Endometrial microvascular endothelial cells (primary cell): ENCODE measurements at regions not wholly inside any gene's neighbourhood (a gene's known extent, or its start where the extent isn't known, plus 50 kb on each side); places are given as distances from the start of the nearest gene placed in this dataset.

Experiments used
- in situ Hi-C: cut with HindIII; loops from 2 replicates; pipeline ENCODE4 v1.10.0; 2017; ENCODE audit warnings: low sequenced_read_pairs, low pct_unique_long_range_greater_than_20kb; ENCODE audit errors: inconsistent ontology term

DNA sequence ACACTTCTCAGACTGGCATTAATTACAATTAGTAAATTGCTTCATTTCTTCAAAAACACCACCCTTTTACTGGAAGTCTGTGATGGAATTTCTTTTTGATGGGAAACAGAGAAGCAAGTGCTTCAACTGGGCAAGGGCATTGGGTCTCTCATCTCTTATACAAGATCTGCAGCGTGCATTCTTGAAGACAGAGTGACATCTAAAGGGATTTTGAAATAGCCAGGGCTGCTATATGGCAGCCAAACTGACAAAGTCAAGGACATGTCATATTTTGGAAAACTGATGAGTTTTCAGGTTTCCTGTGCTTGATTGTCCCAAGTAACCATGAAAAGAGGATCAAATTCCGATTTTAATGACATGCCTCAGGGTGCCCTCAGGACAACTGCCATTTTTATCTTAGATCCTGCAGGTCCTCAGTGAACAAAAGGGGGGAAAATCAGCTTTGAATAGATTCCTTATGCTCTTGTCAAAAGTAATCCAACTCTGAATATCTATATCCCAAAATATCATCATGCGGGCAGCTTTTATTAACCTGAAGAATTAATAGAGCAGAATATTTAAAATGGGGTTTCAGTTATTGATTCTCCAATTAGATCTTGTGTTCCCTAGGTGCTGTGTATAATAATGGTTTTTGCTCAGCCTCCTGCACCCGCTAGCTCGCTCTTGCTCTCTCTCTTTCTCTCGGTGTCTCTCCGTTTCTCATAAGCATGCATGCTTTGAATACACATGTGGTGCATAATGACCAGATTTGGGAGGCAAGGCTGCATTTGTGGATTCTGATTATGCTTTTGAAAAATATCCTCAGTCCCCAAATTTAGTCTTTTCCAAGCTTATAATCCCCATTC lies 221.8 kb downstream of the TTLL7 start:
- in situ Hi-C loops = no loop called here

DNA sequence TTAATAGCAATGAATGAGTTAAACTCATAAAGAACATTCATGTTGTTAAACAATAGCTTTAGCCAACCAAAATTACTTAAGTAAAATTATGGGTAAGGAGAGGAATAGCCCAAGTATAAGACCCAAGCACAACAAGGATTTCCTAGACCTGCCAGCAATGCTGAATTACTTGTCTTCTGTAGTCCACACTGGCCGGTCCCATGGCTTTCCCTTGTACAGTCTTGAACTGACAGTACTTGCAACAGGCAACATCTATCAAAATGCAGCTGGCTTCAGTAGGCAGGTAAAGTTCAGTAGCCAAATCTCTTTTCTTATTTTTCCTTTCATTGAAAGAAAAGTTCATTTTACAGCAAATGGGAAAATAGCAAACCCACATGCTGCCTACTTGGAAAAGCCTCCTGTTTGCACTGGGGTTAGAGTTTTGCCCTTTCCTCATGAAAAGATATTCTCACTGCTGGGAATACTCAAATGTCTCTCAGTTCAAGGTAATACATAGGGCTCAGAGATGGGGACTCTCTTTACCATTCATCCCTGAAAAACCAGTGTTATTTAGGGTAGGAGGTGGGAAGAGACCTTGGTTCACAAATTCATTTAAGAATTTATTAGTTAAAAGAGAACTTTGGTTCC lies 222.8 kb downstream of the TTLL7 start:
- in situ Hi-C loops = no loop called here

DNA sequence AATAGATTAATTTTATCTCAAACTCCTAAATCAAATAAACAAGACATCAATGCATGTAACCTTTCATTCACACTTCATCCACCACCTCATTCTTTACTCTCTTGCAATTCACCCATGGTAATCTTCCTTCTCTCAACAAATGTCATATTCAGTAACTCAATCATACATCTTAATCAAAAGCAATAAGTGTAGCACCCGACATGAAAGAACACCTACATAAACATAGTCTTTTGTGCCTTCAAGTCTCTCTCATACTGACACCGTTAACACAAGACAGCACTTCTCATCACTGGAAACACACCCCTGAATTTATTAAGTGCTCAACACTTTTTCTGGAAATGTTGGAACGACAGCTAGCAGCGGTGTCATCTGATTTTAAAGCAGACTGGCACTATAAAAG lies 225.9 kb downstream of the TTLL7 start:
- in situ Hi-C loops = no loop called here

DNA sequence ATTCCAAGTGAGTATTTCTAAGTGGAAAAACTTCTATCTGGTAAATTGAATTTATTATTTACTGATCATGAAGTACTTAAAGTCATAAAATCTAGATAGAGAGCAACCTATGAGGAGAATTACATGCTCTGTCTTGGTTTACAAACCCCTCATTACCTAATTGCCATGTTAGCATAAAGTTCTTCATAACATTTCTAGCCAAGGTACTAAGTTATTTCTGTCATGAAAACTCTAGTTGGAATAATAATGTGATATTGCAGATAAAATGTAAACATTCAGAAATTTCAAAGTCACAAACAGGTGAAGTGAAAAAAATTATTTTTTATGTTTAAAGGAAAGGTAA lies 228.6 kb downstream of the TTLL7 start:
- in situ Hi-C loops = no loop called here

DNA sequence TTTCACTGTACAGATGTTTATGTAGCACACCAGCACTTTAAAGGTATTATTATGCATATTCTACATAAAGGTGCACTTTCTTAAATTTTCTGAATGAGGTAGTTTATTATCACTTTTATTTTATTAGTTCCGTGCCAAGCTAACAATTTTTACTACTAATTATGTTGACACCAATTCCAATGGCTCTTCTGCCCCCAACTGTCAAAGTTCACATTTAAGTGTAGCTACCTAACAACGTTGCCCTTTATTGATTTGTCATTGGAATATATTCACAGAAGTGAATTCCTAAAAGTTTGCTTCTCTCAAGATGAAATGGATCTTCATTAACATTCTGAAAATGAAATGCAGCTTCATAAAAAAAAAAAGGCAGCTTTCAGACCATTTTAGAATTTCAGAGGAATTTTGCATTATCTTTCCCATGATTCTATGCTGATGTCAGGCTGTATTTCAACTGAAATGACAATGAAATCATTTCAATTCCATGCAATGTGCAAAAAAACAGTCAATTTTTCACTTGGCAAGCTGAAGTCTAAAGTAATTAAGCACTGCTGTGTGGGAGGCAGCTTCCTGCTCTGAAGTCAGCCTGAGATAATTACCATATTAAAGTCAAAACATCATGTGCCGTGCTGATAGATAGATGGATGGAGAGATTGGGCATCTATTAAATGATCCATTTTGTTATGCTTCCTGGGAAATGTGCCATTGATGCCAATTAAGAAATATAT lies 229.2 kb downstream of the TTLL7 start:
- in situ Hi-C loops = no loop called here

DNA sequence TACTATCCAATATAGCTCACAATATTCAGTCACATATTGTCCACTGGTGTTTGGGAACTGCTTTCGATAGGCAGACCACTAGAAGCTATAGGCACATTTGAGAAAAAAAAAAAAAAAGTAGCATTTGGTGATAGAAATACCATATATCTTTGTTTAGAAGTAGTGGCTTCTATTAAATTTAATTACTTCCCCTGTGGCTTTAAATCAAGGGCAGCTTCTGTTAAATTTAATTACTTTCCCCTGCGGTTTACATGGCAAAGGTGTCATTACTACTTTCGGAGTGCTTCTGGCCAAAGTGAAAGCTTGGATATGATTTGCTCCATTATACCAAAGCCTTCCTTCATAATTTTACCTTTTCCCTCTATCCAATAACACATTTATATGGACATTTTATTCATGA lies 229.9 kb downstream of the TTLL7 start:
- in situ Hi-C loops = no loop called here

DNA sequence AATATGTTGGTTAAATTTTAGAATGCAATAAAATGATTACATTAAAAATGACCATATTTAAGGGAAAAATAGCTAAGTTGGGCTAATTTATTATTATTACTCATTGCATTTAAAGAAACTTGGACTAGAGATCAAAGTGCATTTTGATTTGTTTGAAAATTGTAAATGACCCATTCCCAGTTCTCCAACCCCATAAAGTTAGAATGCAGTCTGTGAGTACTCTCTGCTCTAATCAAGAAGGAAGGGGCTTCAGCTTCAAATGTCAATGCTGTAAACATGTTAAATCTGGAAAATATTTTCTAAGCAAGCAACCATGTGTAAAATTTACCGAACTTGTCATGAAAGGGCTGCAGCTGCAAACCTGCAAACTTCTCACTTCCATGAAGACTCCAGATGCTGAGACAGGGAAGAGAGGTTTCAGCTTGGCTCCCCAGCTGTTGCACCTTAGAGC lies 232.7 kb downstream of the TTLL7 start:
- in situ Hi-C loops = no loop called here

DNA sequence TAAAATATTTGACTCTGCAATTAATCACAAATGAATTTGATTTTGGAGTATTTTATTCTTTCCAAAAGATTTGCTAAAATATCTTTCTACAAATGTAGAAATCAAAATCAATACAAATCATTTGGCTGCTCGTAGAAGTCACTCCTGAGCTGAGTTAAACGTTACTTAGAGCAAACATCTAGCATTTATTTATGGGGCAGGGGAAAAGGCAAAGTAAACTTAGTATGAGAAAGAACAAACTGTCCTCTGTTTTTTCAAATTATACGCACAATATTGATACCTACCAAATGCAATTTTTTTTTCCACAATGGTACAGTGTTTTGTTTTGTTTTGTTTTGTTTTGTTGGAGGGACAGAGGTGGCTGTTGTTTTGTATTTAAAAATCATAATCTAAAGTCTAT lies 233.8 kb downstream of the TTLL7 start:
- in situ Hi-C loops = no loop called here

DNA sequence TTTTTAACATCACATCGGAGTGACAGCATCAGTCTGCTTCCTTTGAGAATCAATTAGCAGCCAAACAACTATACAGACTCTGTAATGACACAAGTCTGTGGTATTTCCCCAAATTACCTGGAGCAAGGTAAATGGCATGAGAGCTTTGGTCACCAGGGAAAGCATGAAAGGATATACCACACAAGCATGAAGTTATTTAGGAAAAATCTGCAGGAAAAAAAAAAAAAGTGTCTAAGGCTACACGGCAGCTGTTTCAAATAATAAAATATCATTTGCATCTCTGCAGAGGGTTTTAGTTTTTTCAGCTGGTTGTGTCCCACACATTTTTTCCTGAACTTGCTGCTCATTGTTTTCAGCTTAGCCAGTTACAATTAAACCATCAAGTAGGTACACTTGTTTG lies 234.7 kb downstream of the TTLL7 start:
- in situ Hi-C loops = no loop called here

DNA sequence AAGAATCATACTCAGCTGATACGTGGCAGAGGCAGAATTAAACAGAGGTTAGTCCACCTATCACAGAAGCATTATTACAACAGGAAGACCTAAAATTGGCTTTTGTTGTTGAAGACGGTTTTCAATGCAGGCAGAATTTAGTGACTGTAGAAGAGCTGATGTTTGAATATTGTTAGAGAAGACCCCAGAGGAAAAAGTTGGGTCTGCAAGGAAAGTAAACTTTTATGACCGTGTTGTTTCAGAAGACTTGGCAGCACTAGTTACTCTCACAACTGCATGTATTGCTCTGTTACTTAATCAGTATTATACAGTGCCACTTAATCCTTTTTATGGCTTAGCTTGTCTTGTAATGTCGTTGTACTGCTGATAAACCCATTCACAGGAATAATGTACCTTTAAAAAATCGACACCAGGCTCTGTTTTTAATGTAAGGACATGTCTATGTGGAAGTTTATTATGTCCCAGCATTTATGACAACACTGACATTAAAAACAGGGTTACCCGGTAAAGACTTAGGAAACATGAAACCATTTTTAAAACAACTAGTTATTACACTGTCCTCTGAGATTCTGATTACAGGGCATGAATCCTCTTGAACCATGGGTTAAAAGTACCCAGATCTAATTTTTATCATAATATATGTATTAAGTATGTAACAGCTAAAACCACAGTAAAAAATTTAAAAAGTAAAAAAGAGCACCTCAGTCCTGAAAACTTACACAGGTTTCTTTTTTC lies 235.4 kb downstream of the TTLL7 start:
- in situ Hi-C loops = no loop called here

DNA sequence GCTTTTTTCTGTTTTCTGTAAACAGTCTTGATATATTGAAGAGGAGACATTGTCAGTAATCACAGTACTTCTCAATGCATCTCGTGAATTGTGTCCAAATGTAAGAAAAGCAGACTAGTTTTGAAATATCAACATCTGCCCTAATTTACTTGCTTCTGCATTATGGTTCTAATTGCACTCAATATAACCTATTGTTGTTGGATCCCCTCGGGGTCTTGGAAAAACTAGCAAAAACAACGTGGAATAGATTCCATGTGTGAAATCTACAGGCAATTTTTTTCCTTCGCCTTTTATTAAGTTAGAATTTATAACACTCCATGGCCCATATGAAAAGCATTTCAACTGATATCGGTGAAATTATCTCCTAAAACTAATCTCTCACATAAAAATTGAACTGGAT lies 236.5 kb downstream of the TTLL7 start:
- in situ Hi-C loops = no loop called here

DNA sequence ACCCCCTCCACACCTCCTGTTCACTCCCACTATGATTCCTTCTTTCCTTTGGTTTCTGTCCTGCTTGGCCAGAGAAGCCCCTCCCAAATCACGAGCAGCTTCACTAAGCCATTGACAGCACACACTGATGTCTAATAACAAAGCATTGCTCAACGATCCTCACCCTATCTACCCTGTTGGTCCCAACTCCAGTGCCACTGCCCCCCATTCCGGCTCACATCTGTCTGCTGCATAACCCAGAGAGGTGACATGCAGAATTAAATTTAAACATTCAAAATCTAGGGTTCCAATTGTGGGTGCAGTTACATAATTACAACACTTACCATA lies 236.9 kb downstream of the TTLL7 start:
- in situ Hi-C loops = no loop called here

DNA sequence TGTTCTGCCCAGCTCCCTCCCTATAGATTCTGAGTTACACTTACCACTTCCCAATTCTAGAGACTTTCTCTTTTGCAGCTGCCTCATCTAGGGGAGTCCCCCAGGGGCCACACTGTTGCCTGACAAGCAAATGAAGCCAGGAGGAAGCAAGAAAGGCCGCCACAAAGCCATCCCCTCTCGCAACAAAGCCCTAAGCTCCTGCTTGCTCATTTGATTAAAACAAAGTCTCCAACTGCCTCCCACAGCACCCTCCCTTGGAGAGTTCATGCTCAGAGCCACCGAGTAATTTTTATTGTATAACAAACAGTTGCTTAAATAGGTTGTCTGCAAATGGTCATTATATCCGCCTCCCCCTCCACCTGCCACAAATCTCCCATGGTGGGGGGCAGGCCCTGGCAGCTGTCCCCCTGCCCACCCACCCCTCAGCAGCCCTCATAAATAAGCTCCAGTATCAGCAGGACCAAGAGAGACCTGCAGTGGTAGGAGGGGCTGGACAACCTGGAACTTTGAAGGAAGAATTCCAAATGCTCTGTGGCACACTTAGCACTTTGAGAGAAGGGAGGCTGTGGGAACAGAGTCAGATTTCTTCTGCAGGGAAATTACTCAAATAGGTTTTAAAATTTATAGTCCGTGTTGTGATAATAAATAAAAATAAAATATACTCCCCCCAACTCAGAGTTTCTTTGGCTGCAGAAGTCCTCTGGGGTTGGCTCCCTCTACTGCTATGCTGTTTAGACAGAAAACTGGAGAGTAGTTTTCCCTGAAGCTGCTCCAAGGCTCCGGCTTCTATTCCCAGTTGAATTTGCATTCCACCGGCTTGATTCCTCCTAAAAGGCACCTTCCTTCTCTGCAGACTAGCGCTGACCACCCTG lies 237.5 kb downstream of the TTLL7 start:
- in situ Hi-C loops = no loop called here

DNA sequence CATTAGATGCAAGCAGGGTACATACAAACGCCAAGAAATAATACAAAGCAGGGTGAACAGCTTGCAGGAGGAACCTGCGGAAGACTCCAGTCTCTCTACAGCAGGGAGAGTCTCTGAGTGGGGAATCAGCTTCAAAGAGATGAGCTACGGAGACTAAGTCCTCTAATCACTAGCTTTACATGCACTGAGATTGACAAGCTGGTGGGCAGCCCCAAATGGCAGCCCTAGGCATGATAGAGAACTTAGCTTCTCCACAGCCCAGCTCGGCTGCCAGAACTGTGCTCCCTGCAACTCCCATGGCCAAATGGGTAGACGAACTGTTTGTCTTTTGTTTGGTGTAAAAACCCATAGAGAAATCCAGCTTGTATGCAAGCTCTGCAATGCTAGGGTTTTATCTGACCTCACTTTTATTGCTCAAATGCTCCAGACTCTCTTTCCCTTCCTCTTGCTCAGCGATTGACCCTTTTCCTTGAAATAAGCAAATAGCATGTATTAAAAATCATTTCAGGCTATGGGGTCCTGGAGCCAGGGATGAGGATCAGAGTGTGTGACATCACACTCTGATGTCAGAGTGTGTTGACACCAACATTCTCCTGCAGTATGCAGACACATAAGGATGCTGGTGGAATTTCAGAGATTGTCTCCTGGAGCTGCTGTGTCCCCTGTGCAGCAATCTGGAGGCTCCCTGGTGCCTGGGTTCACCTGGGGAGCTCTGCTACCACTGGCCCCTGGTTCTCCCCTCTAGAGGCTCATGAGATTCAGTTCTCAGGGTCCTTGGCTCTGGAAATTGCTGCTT lies 238.5 kb downstream of the TTLL7 start:
- in situ Hi-C loops = no loop called here

DNA sequence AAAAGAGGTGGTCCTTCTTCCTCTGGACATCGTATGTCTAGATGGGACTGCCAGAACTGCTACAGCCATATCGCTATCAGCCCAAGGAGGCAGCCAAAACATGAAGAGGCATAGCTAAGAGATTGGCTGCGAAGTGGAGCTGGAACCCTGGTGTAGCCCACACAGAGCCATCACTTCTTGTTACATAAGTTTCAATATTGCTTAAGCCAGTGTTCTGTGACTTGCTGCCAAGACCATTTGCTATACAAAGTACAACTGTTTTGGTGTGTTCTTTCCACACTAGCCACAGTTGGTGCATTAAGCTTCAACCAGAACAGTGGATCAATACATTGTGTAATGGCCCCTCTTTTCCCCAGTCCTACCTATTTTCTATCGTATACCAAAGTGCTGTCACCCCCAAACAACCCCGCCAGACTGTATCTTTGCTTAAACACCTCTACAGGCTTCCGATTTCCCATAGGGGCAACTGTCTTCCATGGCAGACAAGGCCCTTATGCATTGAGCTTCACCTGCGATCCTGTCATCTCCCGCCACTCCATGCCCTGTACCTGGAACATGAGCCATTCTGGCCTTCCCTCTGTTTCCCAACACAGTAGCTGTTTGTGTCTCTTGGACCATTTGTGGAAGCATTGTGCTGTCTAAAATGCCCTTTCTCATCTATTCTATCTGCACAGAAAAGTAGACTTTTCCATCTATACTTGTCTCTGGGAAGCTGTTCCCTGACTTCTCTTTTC lies 241.8 kb downstream of the TTLL7 start:
- in situ Hi-C loops = no loop called here

DNA sequence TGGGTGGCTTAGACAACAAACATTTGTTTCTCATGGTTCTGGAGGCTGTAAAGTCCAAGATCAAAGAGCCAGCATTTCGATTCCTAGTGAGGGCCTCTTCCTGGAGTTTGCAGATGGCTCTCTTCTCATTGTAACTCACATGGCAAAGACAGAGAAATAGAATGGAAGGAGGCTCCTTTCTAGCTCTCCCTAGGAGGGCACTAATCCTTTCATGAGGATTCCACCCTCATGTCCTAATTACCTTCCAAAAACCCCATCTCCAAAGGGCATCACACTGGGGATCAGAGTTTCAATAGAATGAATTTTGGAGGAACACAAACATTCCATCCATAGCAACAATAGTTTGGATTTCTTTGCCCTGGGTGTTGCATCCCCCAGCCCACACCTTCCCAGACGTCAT lies 247.3 kb downstream of the TTLL7 start:
- in situ Hi-C loops = no loop called here

DNA sequence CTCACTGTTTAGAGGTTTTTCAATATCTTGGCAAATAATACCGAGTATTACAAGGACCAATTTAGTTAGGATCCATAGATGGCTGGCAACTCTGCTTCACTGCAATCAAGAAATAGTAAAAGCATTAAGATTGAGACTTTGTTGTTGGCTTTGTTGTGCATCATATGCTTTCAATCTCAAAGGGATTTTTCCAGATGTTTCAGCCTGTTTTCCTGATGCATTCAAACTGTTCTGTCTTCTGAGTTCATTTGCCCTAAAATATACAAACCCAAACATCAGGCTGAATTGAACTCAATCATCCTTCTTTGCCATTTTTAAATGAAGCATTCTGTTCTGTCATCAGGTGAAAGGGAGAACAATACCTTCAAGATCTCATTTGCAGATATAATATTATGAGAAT lies 248.7 kb downstream of the TTLL7 start:
- in situ Hi-C loops = no loop called here
